ENCODE measurements at regions not wholly inside any gene's neighbourhood (a gene's known extent, or its start where the extent isn't known, plus 50 kb on each side); places are given as distances from the start of the nearest gene placed in this dataset.

GRCh38 chr10:64494901-64495300 lies 973.7 kb downstream of the REEP3 start:
- TF ChIP-seq SUZ12 (IDR thresholded peaks at IDR 0.05; ENCODE audit: extremely low read depth, insufficient read depth, insufficient read length) (no peak), ZNF274 (IDR thresholded peaks at IDR 0.05; ENCODE audit: low read depth, low read length) (no peak), YY1 (IDR thresholded peaks at IDR 0.05; ENCODE audit: insufficient read depth, insufficient read length) (no peak)
- Histone ChIP-seq H3K27me3 (ENCODE audit: insufficient read depth, insufficient read length) (no peaks in the 10 kb centered on the region), H3K4me3 (ENCODE audit: insufficient read length, low read depth) (no peak overlapping the region), H3K9me3 (ENCODE audit: insufficient read depth, low read length) (no peaks in the 10 kb centered on the region), H3K9ac (ENCODE audit: insufficient read length, low read depth) (no peak overlapping the region), H3K36me3 (ENCODE audit: insufficient read depth, insufficient read length, low read length) (no peaks in the 10 kb centered on the region), H3K4me1 (ENCODE audit: insufficient read depth, insufficient read length) (no peaks in the 10 kb centered on the region)
- DNase-seq (ENCODE audit: low read depth, low spot score), result no peak

GRCh38 chr10:64497306-64497705 lies 976.1 kb downstream of the REEP3 start:
- no peaks in the 10 kb centered on the region for H3K36me3 ChIP-seq (ENCODE audit: insufficient read depth, insufficient read length, low read length)
- no peak overlapping the region for H3K9ac ChIP-seq (ENCODE audit: insufficient read length, low read depth)
- H3K4me1 ChIP-seq (ENCODE audit: insufficient read depth, insufficient read length), result no peaks in the 10 kb centered on the region
- no peak overlapping the region for H3K4me3 ChIP-seq (ENCODE audit: insufficient read length, low read depth)
- TF ChIP-seq YY1 (IDR thresholded peaks at IDR 0.05; ENCODE audit: insufficient read depth, insufficient read length), result no peak
- no peaks in the 10 kb centered on the region for H3K9me3 ChIP-seq (ENCODE audit: insufficient read depth, low read length)
- no peaks in the 10 kb centered on the region for H3K27me3 ChIP-seq (ENCODE audit: insufficient read depth, insufficient read length)
- no peak for DNase-seq (ENCODE audit: low read depth, low spot score)

GRCh38 chr10:64501807-64502206 lies 980.6 kb downstream of the REEP3 start:
- TF ChIP-seq ZNF274 (IDR thresholded peaks at IDR 0.05; ENCODE audit: low read depth, low read length), result no peak
- no peak for TF ChIP-seq YY1 (IDR thresholded peaks at IDR 0.05; ENCODE audit: insufficient read depth, insufficient read length)
- no peak for TF ChIP-seq SUZ12 (IDR thresholded peaks at IDR 0.05; ENCODE audit: extremely low read depth, insufficient read depth, insufficient read length)
- Histone ChIP-seq H3K4me3 (ENCODE audit: insufficient read length, low read depth) (no peak overlapping the region), H3K27me3 (ENCODE audit: insufficient read depth, insufficient read length) (no peaks in the 10 kb centered on the region), H3K36me3 (ENCODE audit: insufficient read depth, insufficient read length, low read length) (no peaks in the 10 kb centered on the region), H3K9me3 (ENCODE audit: insufficient read depth, low read length) (peaks cover 7% of the 10 kb centered on the region; the same call in 1 of the 2 replicates), H3K9ac (ENCODE audit: insufficient read length, low read depth) (no peak overlapping the region), H3K4me1 (ENCODE audit: insufficient read depth, insufficient read length) (no peaks in the 10 kb centered on the region)
- no peak for DNase-seq (ENCODE audit: low read depth, low spot score)

GRCh38 chr10:64502936-64503335 lies 981.7 kb downstream of the REEP3 start:
- H3K9me3 ChIP-seq (ENCODE audit: insufficient read depth, low read length), result peaks cover 7% of the 10 kb centered on the region; the same call in 1 of the 2 replicates
- H3K36me3 ChIP-seq (ENCODE audit: insufficient read depth, insufficient read length, low read length), result no peaks in the 10 kb centered on the region
- no peak for TF ChIP-seq YY1 (IDR thresholded peaks at IDR 0.05; ENCODE audit: insufficient read depth, insufficient read length)
- no peak for TF ChIP-seq ZNF274 (IDR thresholded peaks at IDR 0.05; ENCODE audit: low read depth, low read length)
- TF ChIP-seq SUZ12 (IDR thresholded peaks at IDR 0.05; ENCODE audit: extremely low read depth, insufficient read depth, insufficient read length), result no peak
- no peaks in the 10 kb centered on the region for H3K4me1 ChIP-seq (ENCODE audit: insufficient read depth, insufficient read length)
- H3K27me3 ChIP-seq (ENCODE audit: insufficient read depth, insufficient read length), result no peaks in the 10 kb centered on the region
- H3K4me3 ChIP-seq (ENCODE audit: insufficient read length, low read depth), result no peak overlapping the region
- no peak for DNase-seq (ENCODE audit: low read depth, low spot score)
- H3K9ac ChIP-seq (ENCODE audit: insufficient read length, low read depth), result no peak overlapping the region

GRCh38 chr10:64503429-64503828 lies 982.2 kb downstream of the REEP3 start:
- Histone ChIP-seq H3K4me3 (ENCODE audit: insufficient read length, low read depth) (no peak overlapping the region), H3K4me1 (ENCODE audit: insufficient read depth, insufficient read length) (no peaks in the 10 kb centered on the region), H3K27me3 (ENCODE audit: insufficient read depth, insufficient read length) (no peaks in the 10 kb centered on the region), H3K9me3 (ENCODE audit: insufficient read depth, low read length) (peaks cover 7% of the 10 kb centered on the region; the same call in 1 of the 2 replicates), H3K9ac (ENCODE audit: insufficient read length, low read depth) (no peak overlapping the region), H3K36me3 (ENCODE audit: insufficient read depth, insufficient read length, low read length) (no peaks in the 10 kb centered on the region)
- no peak for TF ChIP-seq YY1 (IDR thresholded peaks at IDR 0.05; ENCODE audit: insufficient read depth, insufficient read length)
- TF ChIP-seq SUZ12 (IDR thresholded peaks at IDR 0.05; ENCODE audit: extremely low read depth, insufficient read depth, insufficient read length), result no peak
- TF ChIP-seq ZNF274 (IDR thresholded peaks at IDR 0.05; ENCODE audit: low read depth, low read length), result no peak
- DNase-seq (ENCODE audit: low read depth, low spot score), result no peak

GRCh38 chr10:64505501-64505900 lies 984.3 kb downstream of the REEP3 start:
- Histone ChIP-seq H3K36me3 (ENCODE audit: insufficient read depth, insufficient read length, low read length) (no peaks in the 10 kb centered on the region), H3K9ac (ENCODE audit: insufficient read length, low read depth) (no peak overlapping the region), H3K4me1 (ENCODE audit: insufficient read depth, insufficient read length) (no peaks in the 10 kb centered on the region), H3K27me3 (ENCODE audit: insufficient read depth, insufficient read length) (no peaks in the 10 kb centered on the region), H3K9me3 (ENCODE audit: insufficient read depth, low read length) (peaks cover 7% of the 10 kb centered on the region; the same call in 1 of the 2 replicates), H3K4me3 (ENCODE audit: insufficient read length, low read depth) (no peak overlapping the region)
- no peak for TF ChIP-seq ZNF274 (IDR thresholded peaks at IDR 0.05; ENCODE audit: low read depth, low read length)
- no peak for TF ChIP-seq SUZ12 (IDR thresholded peaks at IDR 0.05; ENCODE audit: extremely low read depth, insufficient read depth, insufficient read length)
- no peak for TF ChIP-seq YY1 (IDR thresholded peaks at IDR 0.05; ENCODE audit: insufficient read depth, insufficient read length)
- DNase-seq (ENCODE audit: low read depth, low spot score), result no peak

- Histone ChIP-seq H3K4me3 (ENCODE audit: insufficient read length, low read depth) (no peak overlapping the region), H3K27me3 (ENCODE audit: insufficient read depth, insufficient read length) (no peaks in the 10 kb centered on the region), H3K36me3 (ENCODE audit: insufficient read depth, insufficient read length, low read length) (no peaks in the 10 kb centered on the region), H3K9me3 (ENCODE audit: insufficient read depth, low read length) (peaks cover 7% of the 10 kb centered on the region; the same call in 1 of the 2 replicates), H3K4me1 (ENCODE audit: insufficient read depth, insufficient read length) (no peaks in the 10 kb centered on the region), H3K9ac (ENCODE audit: insufficient read length, low read depth) (no peak overlapping the region)
- TF ChIP-seq SUZ12 (IDR thresholded peaks at IDR 0.05; ENCODE audit: extremely low read depth, insufficient read depth, insufficient read length) (no peak), ZNF274 (IDR thresholded peaks at IDR 0.05; ENCODE audit: low read depth, low read length) (no peak), YY1 (IDR thresholded peaks at IDR 0.05; ENCODE audit: insufficient read depth, insufficient read length) (no peak)
- DNase-seq (ENCODE audit: low read depth, low spot score), result no peak
These were observed 985.8 kb downstream of the REEP3 start for GRCh38 chr10:64506963-64507362.

- no peak for TF ChIP-seq SUZ12 (IDR thresholded peaks at IDR 0.05; ENCODE audit: extremely low read depth, insufficient read depth, insufficient read length)
- no peak for TF ChIP-seq ZNF274 (IDR thresholded peaks at IDR 0.05; ENCODE audit: low read depth, low read length)
- TF ChIP-seq YY1 (IDR thresholded peaks at IDR 0.05; ENCODE audit: insufficient read depth, insufficient read length), result no peak
- no peaks in the 10 kb centered on the region for H3K36me3 ChIP-seq (ENCODE audit: insufficient read depth, insufficient read length, low read length)
- no peaks in the 10 kb centered on the region for H3K4me1 ChIP-seq (ENCODE audit: insufficient read depth, insufficient read length)
- no peaks in the 10 kb centered on the region for H3K27me3 ChIP-seq (ENCODE audit: insufficient read depth, insufficient read length)
- no peak overlapping the region for H3K9ac ChIP-seq (ENCODE audit: insufficient read length, low read depth)
- DNase-seq (ENCODE audit: low read depth, low spot score), result no peak
- peaks cover 7% of the 10 kb centered on the region; the same call in 1 of the 2 replicates for H3K9me3 ChIP-seq (ENCODE audit: insufficient read depth, low read length)
- H3K4me3 ChIP-seq (ENCODE audit: insufficient read length, low read depth), result no peak overlapping the region
These were observed 986.4 kb downstream of the REEP3 start for GRCh38 chr10:64507651-64508028.

Measured in NT2/D1 (cell line).